Medulla oblongata (tissue), 1 donor: ENCODE measurements at regions not wholly inside any gene's neighbourhood (a gene's known extent, or its start where the extent isn't known, plus 50 kb on each side); places are given as distances from the start of the nearest gene placed in this dataset.
A peak's percentile ranks its signal among the peaks of the same experiment; 100 is the strongest.
"Not testable (repeated sequence)": the region's sequence is repeated elsewhere in the genome, so short reads cannot be mapped to it uniquely, and the experiment has no call there.

Experiments
- DNase-seq: peaks from one replicate; pipeline ENCODE4 v3.0.0-alpha.2; 2015; ENCODE audit errors: extremely low spot score

- peak; percentile 82 for DNase-seq
Observed at GRCh38 chr7:36037121-36037662, 115.9 kb upstream of the EEPD1 start.

GRCh38 chr7:36038063-36038721 lies 114.9 kb upstream of the EEPD1 start:
- no peak for DNase-seq

- no peak for DNase-seq
Observed at GRCh38 chr7:36039243-36039642, 113.8 kb upstream of the EEPD1 start.

DNA sequence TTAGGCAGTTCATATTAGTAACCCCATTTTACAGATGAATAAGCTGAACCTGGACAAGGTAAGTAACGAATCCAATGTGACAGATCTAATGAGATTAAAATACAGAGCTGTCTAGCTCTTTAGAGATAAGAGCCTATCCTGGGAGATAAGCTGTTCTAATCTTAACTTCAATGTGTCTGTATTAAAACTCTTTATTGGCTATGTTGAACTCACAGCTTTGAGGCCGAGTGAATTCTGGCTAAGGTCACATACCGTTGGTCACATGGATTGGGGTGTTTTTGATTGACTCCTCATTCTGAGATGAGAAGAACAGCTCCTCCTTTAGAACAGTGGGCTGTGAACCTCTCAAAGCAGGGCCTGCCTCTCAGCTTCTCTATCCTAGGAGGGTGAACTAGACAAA lies 113.4 kb upstream of the EEPD1 start:
- DNase-seq = no peak

- no peak for DNase-seq
Observed at GRCh38 chr7:36040679-36041078, 112.4 kb upstream of the EEPD1 start.

DNA sequence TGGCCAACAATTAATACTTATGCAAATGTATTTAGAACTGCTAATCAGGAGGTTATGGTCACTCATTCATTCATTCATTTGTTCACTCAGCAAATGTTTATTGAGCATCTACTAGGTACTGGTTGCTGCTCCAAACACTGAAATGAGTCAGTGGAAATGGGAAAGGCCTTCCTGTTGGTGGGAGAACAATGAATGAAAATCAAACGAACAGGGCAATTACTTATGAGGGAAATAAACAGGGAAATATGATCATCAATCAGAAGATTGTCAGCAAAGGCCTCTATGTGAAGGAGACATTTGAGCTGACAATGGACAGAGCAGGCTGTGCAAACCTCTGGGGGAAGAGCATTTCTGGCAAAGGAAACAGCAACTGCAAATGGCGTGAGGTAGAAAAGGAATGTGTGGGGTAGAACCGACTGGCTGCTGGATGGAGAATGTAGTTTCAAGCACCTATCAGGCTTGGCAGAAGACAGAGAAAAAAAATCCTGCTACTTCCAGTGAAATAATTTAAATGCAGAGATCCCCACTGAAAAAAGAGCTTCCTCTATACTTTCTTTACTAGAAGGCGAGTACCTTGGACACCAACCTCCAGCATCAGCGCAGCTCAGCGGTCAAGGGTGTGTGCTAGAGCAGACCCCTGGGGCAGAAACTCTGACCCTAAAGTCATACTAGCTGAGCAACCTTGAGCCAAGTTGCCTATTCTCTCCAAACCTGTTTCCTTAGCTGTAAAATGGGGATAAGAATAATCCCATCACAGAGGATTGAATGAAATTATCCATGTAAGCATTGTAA lies 108.8 kb upstream of the EEPD1 start:
- no peak for DNase-seq

GRCh38 chr7:36045326-36045725 lies 107.7 kb upstream of the EEPD1 start:
- DNase-seq = no peak

DNA sequence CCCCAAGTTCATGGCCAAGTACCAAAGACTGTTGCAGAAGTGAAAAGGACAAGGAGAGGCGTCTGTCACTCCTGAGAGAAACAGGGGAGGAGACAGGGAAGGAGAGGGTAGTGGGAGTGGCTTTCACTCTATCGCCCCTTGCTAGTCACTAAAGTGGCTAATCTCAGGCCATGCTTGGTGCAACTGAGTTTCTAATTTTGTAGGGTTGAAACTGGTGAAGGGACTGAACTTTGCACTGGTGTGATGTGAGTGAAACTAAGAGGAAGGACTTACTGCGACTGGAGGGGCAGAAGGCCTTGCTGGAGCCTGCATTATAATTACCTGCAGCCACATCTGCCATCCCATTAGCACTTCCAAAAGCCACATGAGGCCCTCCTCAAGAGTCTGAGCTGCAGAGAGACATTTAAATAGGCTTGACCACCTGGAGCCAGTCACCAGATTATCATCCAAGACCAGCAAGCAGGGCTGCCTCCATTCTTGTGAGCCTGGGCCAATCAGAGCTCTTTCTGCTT lies 107.2 kb upstream of the EEPD1 start:
- DNase-seq = no peak

- no peak for DNase-seq
Observed at GRCh38 chr7:36047091-36047658, 105.9 kb upstream of the EEPD1 start.

- no peak for DNase-seq
Observed at GRCh38 chr7:36048141-36048901, 104.7 kb upstream of the EEPD1 start.

DNA sequence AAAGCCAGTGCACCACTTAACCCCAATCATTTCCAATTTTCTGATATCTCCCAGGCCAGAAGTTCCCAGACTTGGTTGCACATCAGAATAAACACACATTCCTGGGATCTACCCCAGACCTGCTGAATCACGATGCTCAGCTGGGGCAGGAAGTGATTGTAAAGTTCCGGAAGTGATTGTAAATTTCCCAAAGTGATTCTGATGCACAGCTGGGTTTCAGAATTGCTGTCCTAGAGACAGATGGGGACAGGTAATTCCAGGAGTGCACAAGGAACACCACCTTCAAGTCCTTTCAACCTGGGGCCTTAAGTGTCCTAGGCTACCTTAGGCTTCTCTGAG lies 104.2 kb upstream of the EEPD1 start:
- DNase-seq = no peak

DNA sequence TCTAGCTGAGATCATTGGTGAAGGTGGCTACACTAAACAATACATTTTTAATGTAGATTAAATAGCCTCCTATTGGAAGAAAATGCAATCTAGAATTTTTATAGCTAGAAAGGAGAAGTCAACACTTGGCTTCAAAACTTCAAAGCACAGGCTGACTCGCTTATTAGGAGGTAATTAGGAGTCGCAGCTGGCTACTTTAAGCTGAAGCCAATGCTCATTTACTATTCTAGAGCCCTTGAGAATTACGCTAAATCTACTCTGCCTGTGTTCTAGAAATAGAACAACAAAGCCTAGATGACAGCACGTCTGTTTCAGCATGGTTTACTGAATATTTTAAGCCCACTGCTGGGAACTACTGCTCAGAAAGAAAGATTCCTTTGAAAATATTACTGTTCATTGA lies 101.6 kb upstream of the EEPD1 start:
- DNase-seq = no peak

DNA sequence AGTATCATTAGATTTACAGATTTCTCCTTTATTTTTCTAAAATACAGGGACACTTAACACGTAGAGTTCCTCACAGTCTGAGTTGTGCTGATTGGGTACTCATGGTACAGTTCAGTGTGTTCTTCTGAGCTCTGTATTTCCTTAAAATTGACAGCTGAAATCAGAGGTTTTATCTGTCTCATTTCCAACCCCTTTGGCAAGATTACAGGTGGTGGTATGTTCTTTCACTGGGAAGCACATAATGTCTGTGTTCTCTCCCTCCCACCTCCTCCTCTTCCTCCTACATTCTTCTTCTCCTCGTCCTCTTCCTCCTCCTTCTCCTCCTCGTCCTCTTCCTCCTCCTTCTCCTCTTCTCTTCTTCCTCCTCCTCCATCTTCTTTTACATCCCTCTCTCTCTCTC lies 99.5 kb upstream of the EEPD1 start:
- DNase-seq = no peak

DNA sequence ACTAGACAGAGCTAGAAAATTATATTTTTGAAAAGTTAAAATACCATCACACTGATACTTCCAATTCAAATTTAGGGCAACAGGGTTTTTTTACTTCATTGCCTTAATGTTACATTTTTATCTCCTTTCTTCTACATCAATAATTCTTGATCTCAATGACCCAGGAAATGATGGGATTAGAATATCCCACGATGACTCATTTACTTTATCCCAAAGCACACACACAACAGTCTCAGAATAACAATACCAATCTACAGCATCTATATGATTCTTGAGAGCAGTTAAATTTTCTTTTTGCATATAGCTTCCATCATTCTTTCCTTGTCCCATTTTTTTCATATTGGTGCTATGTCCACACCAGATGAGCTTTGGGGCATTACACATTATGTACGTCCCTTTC lies 98.4 kb upstream of the EEPD1 start:
- no peak for DNase-seq

GRCh38 chr7:36055207-36055606 lies 97.8 kb upstream of the EEPD1 start:
- DNase-seq = no peak

GRCh38 chr7:36057323-36057722 lies 95.7 kb upstream of the EEPD1 start:
- DNase-seq = no peak

DNA sequence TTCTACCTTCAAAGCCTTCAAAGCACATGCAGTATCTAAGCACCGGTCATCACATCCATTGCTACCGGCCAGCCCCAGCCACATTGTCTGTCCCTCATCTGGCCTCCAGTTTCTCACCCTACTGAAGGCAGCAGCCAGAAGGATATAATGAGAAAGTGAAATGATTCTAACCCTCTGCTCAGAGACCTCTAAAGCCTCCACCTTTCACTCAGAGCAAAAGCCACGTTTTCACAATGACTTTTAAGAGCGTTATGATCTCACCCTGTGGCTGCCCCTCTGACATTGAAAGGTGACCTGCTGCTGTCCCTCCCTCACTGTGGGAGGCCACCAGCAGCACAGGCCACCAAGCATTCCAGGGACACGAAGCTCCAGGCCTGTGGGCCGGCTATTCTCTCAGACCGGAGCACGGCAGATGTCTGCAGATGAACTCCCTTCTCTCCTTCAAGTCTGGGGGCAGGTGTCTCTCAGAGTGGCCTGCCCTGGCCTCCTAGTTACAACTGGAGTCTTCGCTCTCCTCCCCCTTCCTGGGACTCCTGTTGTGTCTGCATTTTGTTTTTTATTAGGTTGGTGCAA lies 94.9 kb upstream of the EEPD1 start:
- DNase-seq = no peak

GRCh38 chr7:36060388-36060787 lies 92.7 kb upstream of the EEPD1 start:
- DNase-seq = not testable (repeated sequence)

GRCh38 chr7:36062154-36062815 lies 90.8 kb upstream of the EEPD1 start:
- DNase-seq = peak; percentile 45

GRCh38 chr7:36064676-36065075 lies 88.4 kb upstream of the EEPD1 start:
- no peak for DNase-seq
